Lower leg skin (tissue), 3 donors: ENCODE measurements at regions not wholly inside any gene's neighbourhood (a gene's known extent, or its start where the extent isn't known, plus 50 kb on each side); places are given as distances from the start of the nearest gene placed in this dataset.

Source experiments
- CTCF ChIP-seq, 3 donors: fragments of 450-650 bp; IDR thresholded peaks; one replicate each; pipeline ENCODE4 v1.5.1; 2016; ENCODE audit warnings: antibody characterized with exemption in 3 of 3, mild to moderate bottlenecking in 3 of 3, moderate library complexity in 2 of 3
- POLR2A ChIP-seq, 2 donors: fragments of 450-650 bp; IDR thresholded peaks; one replicate each; pipeline ENCODE4 v1.6.1; 2016 to 2017; ENCODE audit warnings: antibody characterized with exemption in 2 of 2, mild to moderate bottlenecking in 1 of 2, moderate library complexity in 1 of 2

GRCh38 chr1:78370779-78371482 lies 119.8 kb upstream of the PTGFR start:
- no peak for TF ChIP-seq POLR2A (IDR thresholded peaks at IDR 0.05)
- no peak for TF ChIP-seq CTCF (IDR thresholded peaks at IDR 0.05)
